Liver (tissue), 8 donors: ENCODE measurements at regions not wholly inside any gene's neighbourhood (a gene's known extent, or its start where the extent isn't known, plus 50 kb on each side); places are given as distances from the start of the nearest gene placed in this dataset.

Source experiments
- DNase-seq: peaks from one replicate; pipeline ENCODE4 v3.0.0-alpha.2; 2017; ENCODE audit warnings: low spot score
- H3K27ac ChIP-seq, 2 donors: one replicate each; pipeline ENCODE4 v1.7.0; 2013; ENCODE audit warnings: inconsistent platforms in 2 of 2, low read length in 2 of 2, control low read depth in 1 of 2, low read depth in 1 of 2, mild to moderate bottlenecking in 1 of 2
- H3K27me3 ChIP-seq, 4 donors: one replicate each; pipeline versions ENCODE4 v1.6.1 to v1.7.0; 2013; ENCODE audit warnings: low read length in 3 of 4, inconsistent platforms in 1 of 4, mild to moderate bottlenecking in 1 of 4, moderate library complexity in 1 of 4; ENCODE audit not compliant: control insufficient read depth in 4 of 4, insufficient read depth in 4 of 4
- H3K36me3 ChIP-seq, 4 donors: one replicate each; pipeline versions ENCODE4 v1.6.1 to v1.7.0; 2013; ENCODE audit warnings: low read length in 3 of 4, mild to moderate bottlenecking in 3 of 4, low read depth in 1 of 4, moderate library complexity in 1 of 4; ENCODE audit not compliant: control insufficient read depth in 4 of 4, insufficient read depth in 3 of 4
- H3K4me1 ChIP-seq, 4 donors: one replicate each; pipeline versions ENCODE4 v1.6.1 to v1.7.0; 2013; ENCODE audit warnings: low read length in 3 of 4, mild to moderate bottlenecking in 3 of 4, moderate library complexity in 1 of 4; ENCODE audit not compliant: control insufficient read depth in 4 of 4, insufficient read depth in 4 of 4
- H3K4me3 ChIP-seq, 3 donors: one replicate each; pipeline versions ENCODE4 v1.6.1 to v1.7.0; 2013; ENCODE audit warnings: low read length in 3 of 3, control low read depth in 1 of 3, low read depth in 1 of 3, mild to moderate bottlenecking in 1 of 3
- H3K9ac ChIP-seq, 2 donors: one replicate each; pipeline ENCODE4 v1.7.0; 2013; ENCODE audit warnings: low read length in 2 of 2, mild to moderate bottlenecking in 2 of 2, moderate library complexity in 2 of 2, control low read depth in 1 of 2, low read depth in 1 of 2
- H3K9me3 ChIP-seq, 4 donors: one replicate each; pipeline versions ENCODE4 v1.6.1 to v1.7.0; 2013; ENCODE audit warnings: low read length in 3 of 4; ENCODE audit not compliant: control insufficient read depth in 4 of 4
- CTCF ChIP-seq: fragments of 150-350 bp; IDR thresholded peaks from 2 replicates; pipeline ENCODE4 v1.5.1; 2017; ENCODE audit warnings: improper control_type of control experiment, low read depth, low read length; ENCODE audit not compliant: missing input control
- FOXA1 ChIP-seq: IDR thresholded peaks from 2 replicates; pipeline ENCODE4 v1.6.1; 2016; ENCODE audit warnings: antibody characterized with exemption
- FOXA2 ChIP-seq: IDR thresholded peaks from 2 replicates; pipeline ENCODE4 v1.6.1; 2016; ENCODE audit warnings: antibody characterized with exemption
- GABPA ChIP-seq, 2 donors: IDR thresholded peaks in 1 of 2; conservative IDR thresholded peaks in 1 of 2; 2 replicates each; pipeline ENCODE4 v1.6.1; 2016; ENCODE audit warnings: antibody characterized with exemption in 2 of 2, mild to moderate bottlenecking in 1 of 2, moderate library complexity in 1 of 2
- HNF4A ChIP-seq, 2 donors: conservative IDR thresholded peaks; 2 replicates each; pipeline ENCODE4 v1.6.1; 2016; ENCODE audit warnings: antibody characterized with exemption in 2 of 2, mild to moderate bottlenecking in 2 of 2
- HNF4G ChIP-seq: IDR thresholded peaks from 2 replicates; pipeline ENCODE4 v1.6.1; 2016; ENCODE audit warnings: antibody characterized with exemption
- JUND ChIP-seq, 2 donors: IDR thresholded peaks; 2 replicates each; pipeline ENCODE4 v1.6.1; 2016; ENCODE audit warnings: antibody characterized with exemption in 2 of 2
- MAX ChIP-seq: IDR thresholded peaks from 2 replicates; pipeline ENCODE4 v1.6.1; 2016; ENCODE audit warnings: antibody characterized with exemption
- NR2F2 ChIP-seq: IDR thresholded peaks from 2 replicates; pipeline ENCODE4 v1.6.1; 2016; ENCODE audit warnings: antibody characterized with exemption
- RAD21 ChIP-seq, 2 donors: IDR thresholded peaks; 2 replicates each; pipeline ENCODE4 v1.6.1; 2016; ENCODE audit warnings: antibody characterized with exemption in 2 of 2, mild to moderate bottlenecking in 2 of 2
- RXRA ChIP-seq, 2 donors: IDR thresholded peaks; 2 replicates each; pipeline ENCODE4 v1.6.1; 2017 to 2018; ENCODE audit warnings: antibody characterized with exemption in 2 of 2, mild to moderate bottlenecking in 1 of 2
- TAF1 ChIP-seq: conservative IDR thresholded peaks from 2 replicates; pipeline ENCODE4 v1.6.1; 2016; ENCODE audit warnings: antibody characterized with exemption, mild to moderate bottlenecking
- ZBTB33 ChIP-seq: IDR thresholded peaks from 2 replicates; pipeline ENCODE4 v1.6.1; 2016; ENCODE audit warnings: antibody characterized with exemption
- WGBS: extraction: QIAGEN DNeasy Blood & Tissue Kit; methylation state at CpG from one replicate; pipeline ENCODE4 v1.1.7; 2013; 5-methylcytosine and 5-hydroxymethylcytosine counted together
- donor health status: healthy.
- donor health status: healthy.
- donor health status: healthy.
- donor health status: healthy.
- donor health status: healthy.

GRCh38 chr6:134424165-134424797, 106.4 kb upstream of the SGK1 start:
- H3K27ac ChIP-seq: no peak overlapping the region
- no peaks in the 10 kb centered on the region for H3K27me3 ChIP-seq
- H3K4me3 ChIP-seq: no peak overlapping the region
- H3K36me3 ChIP-seq: no peaks in the 10 kb centered on the region
- TF ChIP-seq ZBTB33: no peak
- TF ChIP-seq RAD21 (IDR thresholded peaks at IDR 0.05): peak in 1 of 2 donors; percentile 11
- H3K9ac ChIP-seq: no peak overlapping the region
- WGBS: 74% methylated on average over 2 of the region's 2 CpGs
- no peak for DNase-seq
- no peaks in the 10 kb centered on the region for H3K9me3 ChIP-seq
- H3K4me1 ChIP-seq: no peaks in the 10 kb centered on the region

- H3K9me3 ChIP-seq: no peaks in the 10 kb centered on the region
- H3K4me1 ChIP-seq: no peaks in the 10 kb centered on the region
- DNase-seq: no peak
- no peak overlapping the region for H3K9ac ChIP-seq
- WGBS: 92% methylated on average over 6 of the region's 6 CpGs
- no peaks in the 10 kb centered on the region for H3K27me3 ChIP-seq
- H3K27ac ChIP-seq: no peak overlapping the region
- no peak for TF ChIP-seq NR2F2
- no peak for TF ChIP-seq HNF4G
- TF ChIP-seq CTCF: no peak
- no peak for TF ChIP-seq GABPA (IDR thresholded peaks at IDR 0.05 in 1 of 2, conservative IDR thresholded peaks at IDR 0.05 in 1 of 2)
- no peak for TF ChIP-seq MAX
- TF ChIP-seq FOXA2: no peak
- no peak for TF ChIP-seq HNF4A (conservative IDR thresholded peaks at IDR 0.05)
- no peak for TF ChIP-seq TAF1
- no peak for TF ChIP-seq ZBTB33
- TF ChIP-seq RAD21 (IDR thresholded peaks at IDR 0.05): no peak
- no peak for TF ChIP-seq RXRA (IDR thresholded peaks at IDR 0.05)
- TF ChIP-seq FOXA1: no peak
- TF ChIP-seq JUND (IDR thresholded peaks at IDR 0.05): no peak
- H3K4me3 ChIP-seq: no peak overlapping the region
- no peaks in the 10 kb centered on the region for H3K36me3 ChIP-seq
Measured at GRCh38 chr6:134422426-134423231, 104.7 kb upstream of the SGK1 start.
